Heart left ventricle (tissue), 16 donors: ENCODE measurements at regions not wholly inside any gene's neighbourhood (a gene's known extent, or its start where the extent isn't known, plus 50 kb on each side); places are given as distances from the start of the nearest gene placed in this dataset.

Experiments
- ATAC-seq, 4 donors: fragments of 200-7000 bp; cut with Tn5 transposase; one replicate each; pipeline ENCODE4 v1.9.1; 2020 to 2022; ENCODE audit warnings: moderate library complexity in 4 of 4, mild to moderate bottlenecking in 3 of 4, moderate number of reproducible peaks in 1 of 4
- DNase-seq, 5 donors: peaks; one replicate each; pipeline ENCODE4 v3.0.0-alpha.2; 2020
- H3K27ac ChIP-seq, 12 donors: fragments of 200-600 bp; sonication (generic) in 4 of 12; one replicate each; pipeline versions ENCODE4 v1.5.0 to v1.8.0; 2016 to 2022; ENCODE audit warnings: mild to moderate bottlenecking in 2 of 12
- H3K27me3 ChIP-seq, 9 donors: fragments of 200-600 bp; sonication (generic) in 2 of 9; one replicate each; pipeline versions ENCODE4 v1.5.1 to v1.8.0; 2016 to 2022; ENCODE audit warnings: mild to moderate bottlenecking in 3 of 9
- H3K36me3 ChIP-seq, 9 donors: fragments of 200-600 bp; sonication (generic) in 2 of 9; one replicate each; pipeline versions ENCODE4 v1.5.0 to v1.8.0; 2018 to 2022; ENCODE audit warnings: mild to moderate bottlenecking in 2 of 9
- H3K4me1 ChIP-seq, 12 donors: fragments of 200-600 bp; sonication (generic) in 4 of 12; one replicate each; pipeline versions ENCODE4 v1.5.0 to v1.8.0; 2016 to 2022; ENCODE audit warnings: mild to moderate bottlenecking in 3 of 12
- H3K4me3 ChIP-seq, 12 donors: fragments of 200-600 bp; sonication (generic) in 4 of 12; one replicate each; pipeline versions ENCODE4 v1.5.0 to v1.8.0; 2017 to 2022; ENCODE audit warnings: mild to moderate bottlenecking in 9 of 12, moderate library complexity in 4 of 12
- H3K9me3 ChIP-seq, 12 donors: fragments of 200-600 bp; sonication (generic) in 4 of 12; one replicate each; pipeline versions ENCODE4 v1.5.0 to v1.8.0; 2016 to 2022; ENCODE audit warnings: mild to moderate bottlenecking in 1 of 12
- POLR2A ChIP-seq, 2 donors: fragments of 450-650 bp; IDR thresholded peaks; one replicate each; pipeline ENCODE4 v1.6.1; 2017; ENCODE audit warnings: antibody characterized with exemption in 2 of 2, mild to moderate bottlenecking in 2 of 2, moderate library complexity in 2 of 2
- WGBS, 4 donors: extraction: QIAGEN DNeasy Blood & Tissue Kit in 2 of 4; methylation state at CpG; one replicate each; pipeline versions ENCODE4 v1.1.5 to v1.1.7; 2013 to 2018; 5-methylcytosine and 5-hydroxymethylcytosine counted together
- intact Hi-C, 10 donors: fragments of 100-400 bp; cut with DNase I; formaldehyde crosslinking; loops; one replicate each; pipeline versions ENCODE4 v1.11.1 to v1.14.2; 2022
- TF ChIP-seq, protein P1 (sequence below), 12 donors: fragments of 200-600 bp; sonication (generic) in 4 of 12; IDR thresholded peaks; one replicate each; pipeline versions ENCODE4 v1.5.0 to v1.8.0; 2018 to 2022; ENCODE audit warnings: antibody characterized with exemption in 12 of 12, mild to moderate bottlenecking in 5 of 12
- donor health status: ischemic (EF 13 %, LVEDD 7.1; RV severe dilation, severe dysfunction).
- donor health status: healthy with polysubstance abuse.
- donor health status: DM: no; HTN: yes; CAD: no.
- donor health status: DM: no; HTN: no; CAD: no.
- donor health status: ischemic (EF 25% LVEDD 6.9; RV normal size, moderate dysfunction).
- donor health status: ischemic (EF 25% LVEDD 5.7; RV mildly dilated, moderate dysfunction).
- donor health status: healthy.
- donor health status: DM: yes; HTN: yes; CAD: no.
- donor health status: ischemic (EF 35%, LVEDD 5.7; RV mildly dilated, moderate dysfunction).
- donor health status: nonischemic (EF 11% LVEDD 7.7; RV severe dilation, severe dysfunction).
- donor health status: DM: yes; HTN: yes; CAD: no.
- donor health status: PGD.
- donor health status: ischemic (EF 29% LVEDD 5.4; RV normal size, mild dysfunction).
- donor health status: nonischemic (EF 23%, LVEDD 6.1; RV moderate dilation, normal function).

GRCh38 chr5:109601736-109602135 lies 88.0 kb upstream of the MAN2A1 start:
- Histone ChIP-seq H3K36me3 (no peaks in the 10 kb centered on the region), H3K27ac (no peak overlapping the region), H3K27me3 (no peaks in the 10 kb centered on the region), H3K4me1 (no peaks in the 10 kb centered on the region), H3K4me3 (no peak overlapping the region), H3K9me3 (no peaks in the 10 kb centered on the region)
- TF ChIP-seq, protein P1, sequence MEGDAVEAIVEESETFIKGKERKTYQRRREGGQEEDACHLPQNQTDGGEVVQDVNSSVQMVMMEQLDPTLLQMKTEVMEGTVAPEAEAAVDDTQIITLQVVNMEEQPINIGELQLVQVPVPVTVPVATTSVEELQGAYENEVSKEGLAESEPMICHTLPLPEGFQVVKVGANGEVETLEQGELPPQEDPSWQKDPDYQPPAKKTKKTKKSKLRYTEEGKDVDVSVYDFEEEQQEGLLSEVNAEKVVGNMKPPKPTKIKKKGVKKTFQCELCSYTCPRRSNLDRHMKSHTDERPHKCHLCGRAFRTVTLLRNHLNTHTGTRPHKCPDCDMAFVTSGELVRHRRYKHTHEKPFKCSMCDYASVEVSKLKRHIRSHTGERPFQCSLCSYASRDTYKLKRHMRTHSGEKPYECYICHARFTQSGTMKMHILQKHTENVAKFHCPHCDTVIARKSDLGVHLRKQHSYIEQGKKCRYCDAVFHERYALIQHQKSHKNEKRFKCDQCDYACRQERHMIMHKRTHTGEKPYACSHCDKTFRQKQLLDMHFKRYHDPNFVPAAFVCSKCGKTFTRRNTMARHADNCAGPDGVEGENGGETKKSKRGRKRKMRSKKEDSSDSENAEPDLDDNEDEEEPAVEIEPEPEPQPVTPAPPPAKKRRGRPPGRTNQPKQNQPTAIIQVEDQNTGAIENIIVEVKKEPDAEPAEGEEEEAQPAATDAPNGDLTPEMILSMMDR (IDR thresholded peaks at IDR 0.05), result no peak
- no peak for TF ChIP-seq POLR2A (IDR thresholded peaks at IDR 0.05)
- intact Hi-C loops, result no loop called here
- DNase-seq, result no peak
- no peak for ATAC-seq
- 83 to 89% (median 86%) methylated on average over 3 of the region's 3 CpGs for WGBS, 4 donors

DNA sequence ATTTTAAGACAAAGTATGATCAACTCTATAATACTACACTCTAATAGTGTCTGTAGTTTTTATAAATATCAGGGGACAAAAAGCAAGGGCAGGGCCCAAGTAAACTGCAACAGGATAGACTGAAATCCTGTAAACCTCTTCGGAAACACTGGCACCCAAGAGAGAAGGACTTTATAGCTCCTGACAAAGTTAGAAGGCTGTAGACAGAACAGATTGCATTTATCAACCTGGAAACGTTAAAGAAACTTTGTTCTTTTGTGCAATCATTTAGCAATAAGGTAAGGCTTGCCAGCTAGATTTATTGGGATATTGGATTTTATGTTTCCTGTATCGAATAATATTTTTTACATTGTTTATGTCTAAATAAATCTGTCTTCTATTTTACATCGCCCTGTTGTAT lies 91.8 kb upstream of the MAN2A1 start:
- H3K27ac ChIP-seq, result no peak overlapping the region
- H3K27me3 ChIP-seq, result no peaks in the 10 kb centered on the region
- intact Hi-C loops, result no loop called here
- 79 to 86% (median 82%) methylated on average over 4 of the region's 4 CpGs for WGBS, 4 donors
- no peak for ATAC-seq
- H3K9me3 ChIP-seq, result no peaks in the 10 kb centered on the region
- H3K4me1 ChIP-seq, result no peaks in the 10 kb centered on the region
- DNase-seq, result no peak
- TF ChIP-seq POLR2A (IDR thresholded peaks at IDR 0.05), result no peak
- TF ChIP-seq, protein P1 (IDR thresholded peaks at IDR 0.05), result no peak
- H3K4me3 ChIP-seq, result no peak overlapping the region
- no peaks in the 10 kb centered on the region for H3K36me3 ChIP-seq

DNA sequence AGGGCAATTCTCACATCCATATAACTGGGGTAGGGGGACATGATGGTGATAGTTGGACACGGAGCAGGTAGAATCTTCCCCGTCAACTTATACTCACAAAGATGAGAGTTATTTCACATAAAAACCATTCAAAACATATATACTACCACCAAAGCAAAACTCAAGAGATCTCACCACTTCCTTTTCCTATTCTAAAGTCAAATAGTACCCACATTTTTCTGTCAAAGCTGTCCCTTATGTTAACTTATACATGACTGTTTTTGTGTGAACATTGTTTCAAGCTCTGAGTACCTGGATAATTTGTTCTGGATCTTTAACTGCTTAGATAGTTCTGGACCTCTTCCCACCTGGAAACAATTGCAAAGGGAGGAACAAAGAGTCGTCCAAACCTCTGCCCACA lies 95.5 kb upstream of the MAN2A1 start:
- H3K27ac ChIP-seq, result no peak overlapping the region
- no peaks in the 10 kb centered on the region for H3K4me1 ChIP-seq
- ATAC-seq, result no peak
- intact Hi-C loops, result no loop called here
- H3K9me3 ChIP-seq, result no peaks in the 10 kb centered on the region
- TF ChIP-seq POLR2A (IDR thresholded peaks at IDR 0.05), result no peak
- TF ChIP-seq, protein P1 (IDR thresholded peaks at IDR 0.05), result no peak
- 82 to 89% (median 84%) methylated on average over 3 of the region's 3 CpGs for WGBS, 4 donors
- H3K4me3 ChIP-seq, result no peak overlapping the region
- H3K36me3 ChIP-seq, result no peaks in the 10 kb centered on the region
- no peak for DNase-seq
- no peaks in the 10 kb centered on the region for H3K27me3 ChIP-seq

DNA sequence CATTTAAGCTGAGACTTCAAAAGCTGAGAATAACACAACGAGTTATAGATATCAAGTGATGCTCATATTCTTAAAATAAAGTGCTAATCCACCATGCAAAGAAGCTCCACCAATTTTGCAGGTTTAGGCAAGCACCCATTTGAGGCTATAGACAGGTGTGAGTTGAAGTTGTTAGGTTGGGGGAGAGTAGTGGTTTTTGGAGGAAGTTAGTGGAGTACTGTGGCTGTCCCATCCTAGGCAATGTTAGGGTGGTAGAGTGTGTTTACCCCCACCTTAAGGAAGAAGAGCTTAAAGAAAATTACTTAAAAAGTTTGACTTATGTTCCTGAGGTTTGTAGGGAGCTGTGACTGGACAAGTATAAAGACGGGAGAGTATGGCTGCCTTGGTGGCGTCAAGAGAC lies 98.9 kb upstream of the MAN2A1 start:
- Histone ChIP-seq H3K4me1 (no peaks in the 10 kb centered on the region), H3K27ac (no peak overlapping the region), H3K4me3 (no peak overlapping the region), H3K9me3 (no peaks in the 10 kb centered on the region), H3K27me3 (no peaks in the 10 kb centered on the region), H3K36me3 (no peaks in the 10 kb centered on the region)
- intact Hi-C loops, result no loop called here
- DNase-seq, result no peak
- no peak for ATAC-seq
- no peak for TF ChIP-seq POLR2A (IDR thresholded peaks at IDR 0.05)
- TF ChIP-seq, protein P1 (IDR thresholded peaks at IDR 0.05), result no peak
- WGBS, 4 donors, result 87 to 94% (median 90%) methylated on average over 3 of the region's 3 CpGs
